Inferior parietal cortex (tissue), 1 donor: ENCODE measurements at regions not wholly inside any gene's neighbourhood (a gene's known extent, or its start where the extent isn't known, plus 50 kb on each side); places are given as distances from the start of the nearest gene placed in this dataset.
"Not testable (repeated sequence)": the region's sequence is repeated elsewhere in the genome, so short reads cannot be mapped to it uniquely, and the experiment has no call there.

ENCODE experiments used
- DNase-seq: peaks from one replicate; pipeline ENCODE4 v3.0.0-alpha.2; 2016; ENCODE audit errors: extremely low spot score

DNA sequence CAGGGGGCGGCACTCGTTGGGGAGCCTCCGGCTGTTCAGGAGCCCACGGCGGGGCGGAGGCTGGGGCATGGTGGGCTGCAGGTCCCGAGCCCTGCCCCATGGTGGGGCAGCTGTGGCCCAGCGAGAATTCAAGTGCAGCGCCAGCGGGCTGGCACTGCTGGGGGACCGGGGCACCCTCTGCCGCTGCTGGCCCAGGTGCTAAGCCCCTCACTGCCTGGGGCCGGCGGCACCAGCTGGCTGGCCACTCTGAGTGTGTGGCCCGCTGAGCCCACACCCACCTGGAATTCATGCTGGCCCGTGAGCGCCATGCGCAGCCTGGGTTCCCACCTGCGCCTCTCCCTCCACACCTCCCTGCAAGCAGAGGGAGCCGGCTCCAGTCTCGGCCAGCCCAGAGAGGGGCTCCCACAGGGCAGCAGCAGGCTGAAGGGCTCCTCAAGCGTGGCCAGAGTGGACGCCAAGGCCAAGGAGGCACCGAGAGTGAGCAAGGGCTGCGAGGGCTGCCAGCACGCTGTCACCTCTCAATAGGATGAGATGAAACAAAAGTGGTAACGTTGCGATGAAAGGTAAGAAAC lies 464.9 kb downstream of the PCDH7 start:
- no peak for DNase-seq

GRCh38 chr4:31187979-31188378 lies 467.8 kb downstream of the PCDH7 start:
- DNase-seq, result no peak

DNA sequence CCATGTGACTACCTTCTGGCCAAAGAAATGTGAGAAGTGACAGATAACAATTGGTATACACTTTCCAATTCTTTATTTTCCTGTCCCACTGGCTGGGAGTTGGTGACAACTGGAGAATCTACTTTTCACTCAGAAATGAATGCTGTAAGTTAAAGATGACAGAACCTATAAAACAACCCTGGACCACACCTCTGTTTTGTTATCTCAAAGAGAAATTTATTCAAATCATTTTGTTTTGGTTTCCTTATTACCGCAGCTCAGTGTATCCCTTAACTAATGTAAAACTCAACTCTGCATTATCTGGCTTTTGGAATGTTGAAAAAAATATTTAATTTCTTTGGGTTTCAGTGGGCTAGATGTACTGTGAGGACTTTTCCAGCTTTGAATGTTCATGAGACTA lies 469.8 kb downstream of the PCDH7 start:
- DNase-seq, result no peak

GRCh38 chr4:31190671-31191070 lies 470.5 kb downstream of the PCDH7 start:
- DNase-seq, result no peak

DNA sequence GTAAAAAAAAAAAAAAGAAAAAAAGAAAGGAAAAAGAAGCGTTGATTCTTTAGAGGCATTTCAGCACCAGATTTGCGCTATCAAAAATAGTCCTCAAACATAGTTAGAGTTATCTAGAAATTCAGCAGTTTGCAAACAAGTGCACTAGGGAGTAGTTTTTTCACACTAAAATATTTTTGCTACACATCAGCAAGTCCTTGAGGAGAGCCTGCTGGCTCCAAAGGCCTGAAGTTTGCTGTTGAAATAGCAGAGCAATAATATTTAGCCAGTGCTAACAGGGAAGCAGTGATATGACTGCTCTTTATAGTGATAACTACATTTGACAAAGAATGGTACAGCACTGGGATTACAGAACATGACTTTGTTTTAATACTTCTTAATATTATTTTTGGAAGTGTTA lies 472.2 kb downstream of the PCDH7 start:
- no peak for DNase-seq

DNA sequence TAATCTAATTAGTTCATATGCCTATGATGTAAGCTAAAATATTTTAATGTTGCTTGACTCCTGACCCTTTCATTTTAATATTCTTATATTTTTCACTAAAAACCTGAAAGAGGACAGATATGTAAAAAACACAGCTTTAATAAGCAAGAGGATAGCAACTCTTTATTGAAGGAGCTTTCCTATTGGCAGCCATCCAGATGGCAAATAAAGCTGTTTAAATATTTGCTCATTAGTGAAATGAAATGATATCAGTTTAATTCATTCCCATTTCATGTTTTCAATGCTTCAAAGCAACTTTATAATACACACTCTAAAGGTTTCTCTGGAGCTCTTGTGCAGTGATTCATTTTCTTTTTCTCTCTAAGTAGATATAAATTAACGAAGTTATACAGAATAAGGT lies 473.4 kb downstream of the PCDH7 start:
- no peak for DNase-seq

DNA sequence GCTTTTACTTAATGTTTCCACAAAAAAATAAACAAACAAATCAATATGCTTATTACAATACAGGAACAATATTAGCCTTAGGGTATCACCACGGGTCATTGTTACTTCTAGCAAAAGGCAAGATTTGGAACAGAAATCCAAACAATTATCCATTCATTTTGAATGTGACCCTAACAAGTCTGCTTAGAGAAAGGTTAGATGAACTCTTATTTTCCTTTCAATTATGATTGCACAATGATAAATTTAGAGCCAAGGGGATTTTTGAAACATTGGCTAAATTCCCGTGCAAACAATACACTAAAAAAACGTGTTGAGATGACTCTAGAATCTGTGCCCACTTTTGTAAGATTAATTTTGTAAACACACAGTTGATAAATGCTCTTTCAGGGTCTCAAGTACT lies 474.7 kb downstream of the PCDH7 start:
- no peak for DNase-seq

GRCh38 chr4:31199644-31200043 lies 479.5 kb downstream of the PCDH7 start:
- no peak for DNase-seq

GRCh38 chr4:31202054-31202453 lies 481.9 kb downstream of the PCDH7 start:
- DNase-seq, result not testable (repeated sequence)

GRCh38 chr4:31204874-31205273 lies 484.7 kb downstream of the PCDH7 start:
- no peak for DNase-seq

DNA sequence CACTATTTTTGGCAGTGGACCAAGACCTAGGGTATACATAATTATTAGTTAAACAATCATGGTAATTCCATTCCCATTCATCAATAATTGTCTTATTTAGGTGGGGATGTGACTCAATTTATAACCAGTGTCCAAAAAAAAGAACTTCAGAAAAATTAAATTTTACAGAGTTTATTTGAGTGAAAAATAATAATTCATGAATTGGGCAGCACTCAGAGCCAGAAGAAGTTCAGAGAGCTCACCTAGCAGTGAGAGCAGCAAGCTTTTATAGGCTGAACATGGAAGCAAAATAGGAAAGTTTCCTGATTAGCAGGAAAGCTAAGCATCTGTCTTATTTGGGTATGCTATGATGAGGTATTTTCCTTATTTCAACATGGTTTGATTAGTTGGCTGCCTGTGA lies 500.8 kb downstream of the PCDH7 start:
- no peak for DNase-seq

- DNase-seq, result no peak
Observed at GRCh38 chr4:31228068-31228467, 507.9 kb downstream of the PCDH7 start.

GRCh38 chr4:31230594-31230993 lies 510.4 kb downstream of the PCDH7 start:
- DNase-seq, result no peak

DNA sequence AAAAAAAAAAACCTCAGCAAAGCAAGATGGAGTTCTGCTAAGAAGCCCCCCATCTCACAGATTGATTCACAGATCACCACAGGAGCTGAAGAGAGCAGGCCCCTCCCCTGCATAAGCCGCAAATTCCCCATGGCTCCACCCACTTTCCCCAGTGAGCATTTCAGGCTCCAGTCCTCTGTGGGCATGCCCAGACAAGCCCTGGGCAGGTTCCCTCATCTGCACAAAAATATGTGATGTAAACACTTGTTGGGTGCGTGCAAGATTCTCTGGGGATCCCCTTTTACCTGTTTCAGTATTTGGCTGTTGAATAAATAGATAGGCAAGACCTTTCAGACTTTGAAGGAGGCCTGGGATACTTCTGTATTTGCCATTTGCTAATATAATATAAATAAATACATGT lies 514.3 kb downstream of the PCDH7 start:
- DNase-seq, result no peak

GRCh38 chr4:31234901-31235300 lies 514.7 kb downstream of the PCDH7 start:
- no peak for DNase-seq

- DNase-seq, result no peak
Observed at GRCh38 chr4:31236020-31236638, 516.0 kb downstream of the PCDH7 start.

DNA sequence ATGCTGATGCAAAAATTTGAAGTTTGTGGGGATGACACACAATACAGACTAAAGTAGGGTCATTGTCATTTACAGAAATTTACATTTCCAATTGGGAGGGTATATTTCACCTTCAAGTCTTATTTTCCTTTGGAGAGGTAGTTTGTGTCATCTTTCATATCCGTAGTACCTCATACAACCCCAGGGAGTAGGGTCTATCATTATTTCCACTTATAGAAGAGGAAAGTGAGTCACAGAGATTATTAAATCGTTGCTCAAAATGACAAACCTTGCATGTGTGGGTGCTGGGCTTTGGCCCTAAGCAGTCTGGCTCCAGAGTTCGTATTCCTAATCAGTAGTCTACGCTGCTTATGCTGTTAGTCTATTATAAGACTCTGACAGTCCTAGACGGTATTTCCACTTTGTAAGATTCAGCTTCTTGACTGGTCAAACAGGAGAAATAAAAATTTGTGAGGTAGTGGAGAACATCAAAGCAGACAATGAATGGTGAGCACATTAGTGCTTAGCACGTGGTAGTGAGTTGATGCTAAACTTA lies 516.5 kb downstream of the PCDH7 start:
- DNase-seq, result no peak

- no peak for DNase-seq
Observed at GRCh38 chr4:31237233-31237632, 517.1 kb downstream of the PCDH7 start.

- DNase-seq, result no peak
Observed at GRCh38 chr4:31239886-31240285, 519.7 kb downstream of the PCDH7 start.

GRCh38 chr4:31241504-31242106 lies 521.4 kb downstream of the PCDH7 start:
- DNase-seq, result no peak

DNA sequence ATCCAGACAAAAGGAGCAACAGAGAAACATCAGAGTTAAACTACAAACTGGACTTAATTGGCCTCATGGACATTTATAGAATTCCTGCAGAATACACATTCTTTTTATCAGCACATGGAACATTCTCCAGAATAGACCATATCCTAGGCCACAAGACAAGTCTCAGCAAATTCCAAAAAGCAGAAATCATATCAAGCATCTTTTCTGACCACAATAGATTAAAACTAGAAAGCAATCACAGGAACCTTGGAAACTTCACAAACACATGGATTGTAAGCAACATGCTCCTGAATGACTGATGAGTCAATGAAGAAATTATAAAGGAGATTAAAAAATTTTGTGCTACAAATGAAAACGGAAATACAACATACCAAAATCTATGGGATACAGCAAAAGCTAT lies 526.7 kb downstream of the PCDH7 start:
- DNase-seq, result no peak

- DNase-seq, result no peak
Observed at GRCh38 chr4:31259119-31259518, 539.0 kb downstream of the PCDH7 start.

- DNase-seq, result no peak
Observed at GRCh38 chr4:31261632-31262031, 541.5 kb downstream of the PCDH7 start.
